ENCODE measurements at regions not wholly inside any gene's neighbourhood (a gene's known extent, or its start where the extent isn't known, plus 50 kb on each side); places are given as distances from the start of the nearest gene placed in this dataset.

DNA sequence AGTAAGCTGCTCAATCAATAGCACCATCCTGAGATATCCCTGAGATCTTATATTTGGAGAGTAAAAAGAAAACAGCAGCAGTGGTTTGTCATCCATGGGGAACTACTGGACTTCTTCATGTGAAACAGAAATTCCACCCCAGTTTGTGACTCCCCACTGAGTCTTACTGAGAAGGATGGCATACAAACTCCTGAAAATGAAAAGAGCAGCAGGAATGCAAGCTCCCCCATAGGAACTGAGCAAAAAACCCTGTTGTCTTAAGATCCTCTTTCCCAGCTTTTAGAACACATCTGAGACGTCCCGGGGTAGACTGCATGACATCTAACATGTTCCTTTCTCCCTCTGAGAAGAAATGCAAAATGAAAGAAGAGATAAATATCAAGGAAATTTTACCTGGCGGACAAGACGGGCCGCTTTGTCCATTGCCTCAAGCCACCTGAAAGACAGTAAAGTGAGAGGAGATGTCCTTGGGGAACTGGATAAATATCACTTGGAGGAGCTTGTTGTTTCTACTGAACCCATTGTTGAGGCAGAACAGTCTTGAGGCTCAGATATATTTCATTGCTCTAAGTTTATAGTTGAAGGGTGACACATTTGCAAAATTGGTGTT is 117.1 kb downstream of the NUDT12 start:
- TF ChIP-seq POLR2A (IDR thresholded peaks at IDR 0.05): no peak
- TF ChIP-seq, protein P1, sequence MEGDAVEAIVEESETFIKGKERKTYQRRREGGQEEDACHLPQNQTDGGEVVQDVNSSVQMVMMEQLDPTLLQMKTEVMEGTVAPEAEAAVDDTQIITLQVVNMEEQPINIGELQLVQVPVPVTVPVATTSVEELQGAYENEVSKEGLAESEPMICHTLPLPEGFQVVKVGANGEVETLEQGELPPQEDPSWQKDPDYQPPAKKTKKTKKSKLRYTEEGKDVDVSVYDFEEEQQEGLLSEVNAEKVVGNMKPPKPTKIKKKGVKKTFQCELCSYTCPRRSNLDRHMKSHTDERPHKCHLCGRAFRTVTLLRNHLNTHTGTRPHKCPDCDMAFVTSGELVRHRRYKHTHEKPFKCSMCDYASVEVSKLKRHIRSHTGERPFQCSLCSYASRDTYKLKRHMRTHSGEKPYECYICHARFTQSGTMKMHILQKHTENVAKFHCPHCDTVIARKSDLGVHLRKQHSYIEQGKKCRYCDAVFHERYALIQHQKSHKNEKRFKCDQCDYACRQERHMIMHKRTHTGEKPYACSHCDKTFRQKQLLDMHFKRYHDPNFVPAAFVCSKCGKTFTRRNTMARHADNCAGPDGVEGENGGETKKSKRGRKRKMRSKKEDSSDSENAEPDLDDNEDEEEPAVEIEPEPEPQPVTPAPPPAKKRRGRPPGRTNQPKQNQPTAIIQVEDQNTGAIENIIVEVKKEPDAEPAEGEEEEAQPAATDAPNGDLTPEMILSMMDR (IDR thresholded peaks at IDR 0.05): no peak
- no peak for TF ChIP-seq POLR2AphosphoS5 (IDR thresholded peaks at IDR 0.05; ENCODE audit: insufficient read depth in 1 of 2, low read depth in 1 of 2)
